ENCODE measurements at regions not wholly inside any gene's neighbourhood (a gene's known extent, or its start where the extent isn't known, plus 50 kb on each side); places are given as distances from the start of the nearest gene placed in this dataset.

- no peaks in the 10 kb centered on the region for H3K9me3 ChIP-seq
- H3K27ac ChIP-seq, result no peak overlapping the region
- H3K4me1 ChIP-seq, result peaks cover 0 to 25% (median 11%) of the 10 kb centered on the region in 4 donors
- intact Hi-C loops (cut with DNase I; ENCODE audit: low total_unique reads), result no loop called here
- TF ChIP-seq CTCF (IDR thresholded peaks at IDR 0.05), result no peak
- DNase-seq, result no peak
- no peak overlapping the region for H3K4me3 ChIP-seq
- H3K27me3 ChIP-seq, result no peaks in the 10 kb centered on the region
- H3K36me3 ChIP-seq, result no peaks in the 10 kb centered on the region
Observed at GRCh38 chr15:66628976-66629723, 63.4 kb upstream of the LCTL start.

GRCh38 chr15:66629817-66630576 is 64.2 kb upstream of the LCTL start:
- intact Hi-C loops (cut with DNase I; ENCODE audit: low total_unique reads), result no loop called here

GRCh38 chr15:66630801-66631351 is 65.1 kb upstream of the LCTL start:
- DNase-seq, result no peak
- intact Hi-C loops (cut with DNase I; ENCODE audit: low total_unique reads), result no loop called here

More at GRCh38 chr15:66629817-66630576, 64.2 kb upstream of the LCTL start:
- TF ChIP-seq CTCF (IDR thresholded peaks at IDR 0.05), result no peak
- no peak for DNase-seq
- H3K36me3 ChIP-seq, result no peaks in the 10 kb centered on the region
- H3K9me3 ChIP-seq, result no peaks in the 10 kb centered on the region
- no peak overlapping the region for H3K27ac ChIP-seq
- H3K4me1 ChIP-seq, result peaks cover 0 to 25% (median 11%) of the 10 kb centered on the region in 4 donors
- no peaks in the 10 kb centered on the region for H3K27me3 ChIP-seq
- no peak overlapping the region for H3K4me3 ChIP-seq

GRCh38 chr15:66631616-66632263 is 65.9 kb upstream of the LCTL start:
- Histone ChIP-seq H3K27ac (no peak overlapping the region), H3K4me1 (peaks cover 0 to 25% (median 11%) of the 10 kb centered on the region in 4 donors), H3K36me3 (no peaks in the 10 kb centered on the region), H3K4me3 (no peak overlapping the region), H3K9me3 (no peaks in the 10 kb centered on the region), H3K27me3 (no peaks in the 10 kb centered on the region)
- TF ChIP-seq CTCF (IDR thresholded peaks at IDR 0.05), result no peak
- intact Hi-C loops (cut with DNase I; ENCODE audit: low total_unique reads), result no loop called here
- DNase-seq, result no peak

More at GRCh38 chr15:66630801-66631351, 65.1 kb upstream of the LCTL start:
- Histone ChIP-seq H3K27ac (no peak overlapping the region), H3K4me1 (peaks cover 0 to 25% (median 11%) of the 10 kb centered on the region in 4 donors), H3K27me3 (no peaks in the 10 kb centered on the region), H3K36me3 (no peaks in the 10 kb centered on the region), H3K4me3 (no peak overlapping the region), H3K9me3 (no peaks in the 10 kb centered on the region)
- no peak for TF ChIP-seq CTCF (IDR thresholded peaks at IDR 0.05)

- H3K9me3 ChIP-seq, result no peaks in the 10 kb centered on the region
- peaks cover 0 to 25% (median 11%) of the 10 kb centered on the region in 4 donors for H3K4me1 ChIP-seq
- TF ChIP-seq CTCF (IDR thresholded peaks at IDR 0.05), result no peak
- intact Hi-C loops (cut with DNase I; ENCODE audit: low total_unique reads), result no loop called here
- H3K36me3 ChIP-seq, result no peaks in the 10 kb centered on the region
- no peak for DNase-seq
- no peaks in the 10 kb centered on the region for H3K27me3 ChIP-seq
- no peak overlapping the region for H3K4me3 ChIP-seq
- peak overlapping the region; percentile 24 to 56 for H3K27ac ChIP-seq
Observed at GRCh38 chr15:66633041-66633937, 67.5 kb upstream of the LCTL start.
